Activated gamma-delta T cell (primary cell): ENCODE measurements at regions not wholly inside any gene's neighbourhood (a gene's known extent, or its start where the extent isn't known, plus 50 kb on each side); places are given as distances from the start of the nearest gene placed in this dataset.
"Not testable (repeated sequence)": the region's sequence is repeated elsewhere in the genome, so short reads cannot be mapped to it uniquely, and the experiment has no call there.

Experiments
- DNase-seq: peaks from one replicate; lab custom pipeline; 2025; lab: John Stamatoyannopoulos, UW

- DNase-seq = no peak
These were observed 111.3 kb upstream of the MRI1 start for GRCh38 chr19:13652810-13653590.

GRCh38 chr19:13646758-13647157 lies 117.6 kb upstream of the MRI1 start:
- DNase-seq = no peak

- DNase-seq = no peak
These were observed 119.7 kb upstream of the MRI1 start for GRCh38 chr19:13644645-13645044.

GRCh38 chr19:13640611-13641010 lies 123.7 kb upstream of the MRI1 start:
- no peak for DNase-seq

- no peak for DNase-seq
These were observed 124.9 kb upstream of the MRI1 start for GRCh38 chr19:13639342-13639929.

- no peak for DNase-seq
These were observed 126.7 kb upstream of the MRI1 start for GRCh38 chr19:13637664-13638063.

- DNase-seq = no peak
These were observed 128.4 kb upstream of the CACNA1A start for GRCh38 chr19:13634658-13635057.

GRCh38 chr19:13633522-13633922 lies 127.2 kb upstream of the CACNA1A start:
- DNase-seq = no peak

- no peak for DNase-seq
These were observed 126.8 kb upstream of the CACNA1A start for GRCh38 chr19:13633109-13633508.

GRCh38 chr19:13632164-13632563 lies 125.9 kb upstream of the CACNA1A start:
- DNase-seq = not testable (repeated sequence)

GRCh38 chr19:13629687-13630357 lies 123.5 kb upstream of the CACNA1A start:
- DNase-seq = no peak

- DNase-seq = no peak
These were observed 121.3 kb upstream of the CACNA1A start for GRCh38 chr19:13627531-13627930.

GRCh38 chr19:13623716-13624710 lies 117.7 kb upstream of the CACNA1A start:
- DNase-seq = no peak

- DNase-seq = no peak
These were observed 116.8 kb upstream of the CACNA1A start for GRCh38 chr19:13622766-13623715.

- DNase-seq = no peak
These were observed 115.1 kb upstream of the CACNA1A start for GRCh38 chr19:13621413-13621812.

GRCh38 chr19:13619203-13619632 lies 112.9 kb upstream of the CACNA1A start:
- no peak for DNase-seq

GRCh38 chr19:13615890-13616289 lies 109.6 kb upstream of the CACNA1A start:
- DNase-seq = no peak

- no peak for DNase-seq
These were observed 107.2 kb upstream of the CACNA1A start for GRCh38 chr19:13613447-13613846.

GRCh38 chr19:13611596-13611995 lies 105.3 kb upstream of the CACNA1A start:
- no peak for DNase-seq

- DNase-seq = no peak
These were observed 103.9 kb upstream of the CACNA1A start for GRCh38 chr19:13610039-13610691.
